ENCODE measurements at regions not wholly inside any gene's neighbourhood (a gene's known extent, or its start where the extent isn't known, plus 50 kb on each side); places are given as distances from the start of the nearest gene placed in this dataset.
A peak's percentile ranks its signal among the peaks of the same experiment; 100 is the strongest.

DNA sequence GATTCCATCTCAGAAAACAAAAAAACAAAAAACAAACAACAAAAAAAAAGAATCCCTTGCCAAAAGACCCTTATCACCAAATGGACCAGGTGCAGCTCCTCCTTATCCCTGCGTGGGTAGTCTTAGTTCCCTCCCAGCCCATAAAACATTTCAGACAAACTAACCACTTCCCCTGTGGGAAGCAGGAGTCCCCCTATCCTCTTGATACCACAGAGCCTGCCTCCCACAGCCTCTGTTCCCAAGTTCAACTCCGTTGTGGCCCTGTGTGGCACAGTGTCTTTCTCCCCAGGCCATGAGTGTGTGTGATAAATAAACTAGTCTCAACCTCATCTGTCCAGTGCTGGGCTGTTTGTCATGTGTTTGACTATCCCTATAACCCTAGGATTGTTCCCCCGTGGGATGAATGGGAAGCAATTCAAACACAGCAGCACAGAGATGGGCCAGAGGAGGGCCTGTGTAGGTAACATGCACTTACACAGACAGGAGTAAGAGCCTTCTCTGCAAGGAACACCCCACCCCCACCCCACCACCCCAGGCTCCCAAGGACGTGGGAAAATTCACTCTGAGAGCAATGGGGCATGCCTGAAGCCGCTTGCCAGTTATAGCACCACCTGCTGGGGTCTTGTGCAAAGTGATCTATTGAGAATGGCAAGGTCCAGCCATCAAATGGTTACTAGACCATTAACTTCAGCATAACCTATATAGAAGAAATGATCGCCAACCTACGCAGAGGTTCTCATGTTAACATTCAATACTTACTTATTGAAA lies 147.1 kb upstream of the GHITM start:
- Histone ChIP-seq H3K27ac (ENCODE audit: control insufficient read depth, insufficient read depth, low read length) (no peak overlapping the region), H2AFZ (ENCODE audit: control insufficient read depth, low read length) (no peak overlapping the region), H3K27me3 (ENCODE audit: control insufficient read depth, extremely low read depth, insufficient read depth, low read length) (no peaks in the 10 kb centered on the region), H4K20me1 (ENCODE audit: control insufficient read depth, extremely low read depth, insufficient read depth, low read length) (no peaks in the 10 kb centered on the region), H3K4me2 (ENCODE audit: control insufficient read depth, extremely low read depth, insufficient read depth, low read depth, low read length) (no peak overlapping the region), H3K4me3 (ENCODE audit: control insufficient read depth in 2 of 3, extremely low read depth in 1 of 3, insufficient read depth in 2 of 3, low read depth in 1 of 3, low read length in 3 of 3) (no peak overlapping the region), H3K36me3 (ENCODE audit: control insufficient read depth in 2 of 2, extremely low read depth in 1 of 2, insufficient read depth in 2 of 2, low read length in 2 of 2) (no peaks in the 10 kb centered on the region), H3K9ac (ENCODE audit: control insufficient read depth, extremely low read depth, insufficient read depth, low read length) (no peak overlapping the region), H3K9me1 (ENCODE audit: control insufficient read depth, extremely low read depth, insufficient read depth, low read length) (no peaks in the 10 kb centered on the region), H3K4me1 (ENCODE audit: control insufficient read depth, extremely low read depth, insufficient read depth, low read length) (no peaks in the 10 kb centered on the region), H3K9me3 (ENCODE audit: control insufficient read depth, low read depth, low read length) (no peaks in the 10 kb centered on the region), H3K79me2 (ENCODE audit: control insufficient read depth, insufficient read depth, low read length) (no peaks in the 10 kb centered on the region)
- FAIRE-seq (no peak), DNase-seq (ENCODE audit: low read depth, low spot score) (no peak)
- no peak for TF ChIP-seq EZH2 (IDR thresholded peaks at IDR 0.05; ENCODE audit: low read length)
- TF ChIP-seq, protein P1, sequence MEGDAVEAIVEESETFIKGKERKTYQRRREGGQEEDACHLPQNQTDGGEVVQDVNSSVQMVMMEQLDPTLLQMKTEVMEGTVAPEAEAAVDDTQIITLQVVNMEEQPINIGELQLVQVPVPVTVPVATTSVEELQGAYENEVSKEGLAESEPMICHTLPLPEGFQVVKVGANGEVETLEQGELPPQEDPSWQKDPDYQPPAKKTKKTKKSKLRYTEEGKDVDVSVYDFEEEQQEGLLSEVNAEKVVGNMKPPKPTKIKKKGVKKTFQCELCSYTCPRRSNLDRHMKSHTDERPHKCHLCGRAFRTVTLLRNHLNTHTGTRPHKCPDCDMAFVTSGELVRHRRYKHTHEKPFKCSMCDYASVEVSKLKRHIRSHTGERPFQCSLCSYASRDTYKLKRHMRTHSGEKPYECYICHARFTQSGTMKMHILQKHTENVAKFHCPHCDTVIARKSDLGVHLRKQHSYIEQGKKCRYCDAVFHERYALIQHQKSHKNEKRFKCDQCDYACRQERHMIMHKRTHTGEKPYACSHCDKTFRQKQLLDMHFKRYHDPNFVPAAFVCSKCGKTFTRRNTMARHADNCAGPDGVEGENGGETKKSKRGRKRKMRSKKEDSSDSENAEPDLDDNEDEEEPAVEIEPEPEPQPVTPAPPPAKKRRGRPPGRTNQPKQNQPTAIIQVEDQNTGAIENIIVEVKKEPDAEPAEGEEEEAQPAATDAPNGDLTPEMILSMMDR (optimal IDR thresholded peaks at IDR 0.05 in 1 of 3, IDR thresholded peaks at IDR 0.05 in 1 of 3, conservative IDR thresholded peaks at IDR 0.05 in 1 of 3; ENCODE audit: extremely low read depth in 1 of 3, insufficient read depth in 2 of 3, low read length in 3 of 3), result peak; percentile 23 to 57 (median 49)
- dilution Hi-C loops (cut with MboI; ENCODE audit: extremely low pct_ligation_motif_present, low sequenced_read_pairs), result no loop called here

DNA sequence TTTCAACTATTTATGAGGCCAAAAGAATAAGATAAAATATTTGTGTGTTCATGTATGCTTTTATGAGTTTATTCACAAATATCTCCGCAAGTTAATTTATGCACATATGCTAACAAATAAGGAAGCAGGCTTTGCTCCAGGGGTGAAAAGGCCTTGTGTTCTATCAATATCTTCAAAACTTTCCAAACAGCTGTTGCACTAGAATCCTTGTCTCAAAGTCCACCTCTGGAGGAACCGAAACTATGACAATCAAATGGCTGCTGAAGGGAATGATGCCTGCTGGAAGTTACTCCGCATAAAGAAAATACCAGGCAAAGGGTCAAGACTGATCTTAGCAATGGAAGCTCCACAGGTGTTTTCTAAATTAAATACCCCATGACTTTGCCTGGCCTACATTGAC lies 145.0 kb upstream of the GHITM start:
- H3K9me1 ChIP-seq (ENCODE audit: control insufficient read depth, extremely low read depth, insufficient read depth, low read length), result no peaks in the 10 kb centered on the region
- H3K9me3 ChIP-seq (ENCODE audit: control insufficient read depth, low read depth, low read length), result no peaks in the 10 kb centered on the region
- H4K20me1 ChIP-seq (ENCODE audit: control insufficient read depth, extremely low read depth, insufficient read depth, low read length), result no peaks in the 10 kb centered on the region
- H3K9ac ChIP-seq (ENCODE audit: control insufficient read depth, extremely low read depth, insufficient read depth, low read length), result no peak overlapping the region
- H2AFZ ChIP-seq (ENCODE audit: control insufficient read depth, low read length), result no peak overlapping the region
- no peak overlapping the region for H3K4me3 ChIP-seq (ENCODE audit: control insufficient read depth in 2 of 3, extremely low read depth in 1 of 3, insufficient read depth in 2 of 3, low read depth in 1 of 3, low read length in 3 of 3)
- H3K79me2 ChIP-seq (ENCODE audit: control insufficient read depth, insufficient read depth, low read length), result no peaks in the 10 kb centered on the region
- no peak overlapping the region for H3K27ac ChIP-seq (ENCODE audit: control insufficient read depth, insufficient read depth, low read length)
- TF ChIP-seq, protein P1 (optimal IDR thresholded peaks at IDR 0.05 in 1 of 3, IDR thresholded peaks at IDR 0.05 in 1 of 3, conservative IDR thresholded peaks at IDR 0.05 in 1 of 3; ENCODE audit: extremely low read depth in 1 of 3, insufficient read depth in 2 of 3, low read length in 3 of 3), result no peak
- no peak for TF ChIP-seq EZH2 (IDR thresholded peaks at IDR 0.05; ENCODE audit: low read length)
- no peaks in the 10 kb centered on the region for H3K36me3 ChIP-seq (ENCODE audit: control insufficient read depth in 2 of 2, extremely low read depth in 1 of 2, insufficient read depth in 2 of 2, low read length in 2 of 2)
- dilution Hi-C loops (cut with MboI; ENCODE audit: extremely low pct_ligation_motif_present, low sequenced_read_pairs), result no loop called here
- FAIRE-seq (no peak), DNase-seq (ENCODE audit: low read depth, low spot score) (no peak)
- H3K4me1 ChIP-seq (ENCODE audit: control insufficient read depth, extremely low read depth, insufficient read depth, low read length), result no peaks in the 10 kb centered on the region
- H3K27me3 ChIP-seq (ENCODE audit: control insufficient read depth, extremely low read depth, insufficient read depth, low read length), result no peaks in the 10 kb centered on the region
- H3K4me2 ChIP-seq (ENCODE audit: control insufficient read depth, extremely low read depth, insufficient read depth, low read depth, low read length), result no peak overlapping the region

Measured in keratinocyte (primary cell).